ENCODE measurements at regions not wholly inside any gene's neighbourhood (a gene's known extent, or its start where the extent isn't known, plus 50 kb on each side); places are given as distances from the start of the nearest gene placed in this dataset.
A peak's percentile ranks its signal among the peaks of the same experiment; 100 is the strongest.
"Not testable (repeated sequence)": the region's sequence is repeated elsewhere in the genome, so short reads cannot be mapped to it uniquely, and the experiment has no call there.

- DNase-seq (ENCODE audit: low spot score) = no peak
- Histone ChIP-seq H3K4me3 (ENCODE audit: low read depth, low read length, poor library complexity, severe bottlenecking) (no peak overlapping the region), H3K27me3 (replicated peaks; ENCODE audit: insufficient read depth, low read depth, low read length, poor library complexity) (no peaks in the 10 kb centered on the region), H3K4me1 (ENCODE audit: insufficient read depth, low read length, poor library complexity, severe bottlenecking) (peaks cover 15% of the 10 kb centered on the region), H3K36me3 (ENCODE audit: insufficient read depth, low read length, poor library complexity, severe bottlenecking) (no peaks in the 10 kb centered on the region), H3K27ac (ENCODE audit: low read depth, low read length, poor library complexity, severe bottlenecking) (peak overlapping the region; percentile 61), H3K9me3 (ENCODE audit: low read depth, low read length, poor library complexity, severe bottlenecking) (no peaks in the 10 kb centered on the region)
- ChIA-PET CTCF (no interaction called here), POLR2A (ENCODE audit: low non-redundant PET) (no interaction called here)
- intact Hi-C loops (cut with micrococcal nuclease; ENCODE audit: unreplicated experiment) = no loop called here
- TF ChIP-seq EZH2 (IDR thresholded peaks at IDR 0.05; ENCODE audit: borderline replicate concordance, low read depth, low read length, poor library complexity, severe bottlenecking) = no peak
- TF ChIP-seq CTCF (conservative IDR thresholded peaks at IDR 0.05; ENCODE audit: low read depth, low read length) = no peak
- no TSS peak for BruUV-seq (replicated peaks)
Measured at GRCh38 chr21:16125274-16125673, 395.5 kb downstream of the USP25 start.

- H3K4me1 ChIP-seq (ENCODE audit: insufficient read depth, low read length, poor library complexity, severe bottlenecking); CTCF ChIA-PET; H3K9me3 ChIP-seq (ENCODE audit: low read depth, low read length, poor library complexity, severe bottlenecking); H3K27ac ChIP-seq (ENCODE audit: low read depth, low read length, poor library complexity, severe bottlenecking); H3K27me3 ChIP-seq (replicated peaks; ENCODE audit: insufficient read depth, low read depth, low read length, poor library complexity); H3K36me3 ChIP-seq (ENCODE audit: insufficient read depth, low read length, poor library complexity, severe bottlenecking); intact Hi-C loops (cut with micrococcal nuclease; ENCODE audit: unreplicated experiment); POLR2A ChIA-PET (ENCODE audit: low non-redundant PET); DNase-seq (ENCODE audit: low spot score); H3K4me3 ChIP-seq (ENCODE audit: low read depth, low read length, poor library complexity, severe bottlenecking); BruUV-seq (replicated peaks): not testable (repeated sequence)
Measured at GRCh38 chr21:16132453-16132852, 402.7 kb downstream of the USP25 start.

GRCh38 chr21:16133248-16133647 lies 403.5 kb downstream of the USP25 start:
- no TSS peak for BruUV-seq (replicated peaks)
- H3K4me1 ChIP-seq (ENCODE audit: insufficient read depth, low read length, poor library complexity, severe bottlenecking) = no peaks in the 10 kb centered on the region
- H3K27me3 ChIP-seq (replicated peaks; ENCODE audit: insufficient read depth, low read depth, low read length, poor library complexity) = no peaks in the 10 kb centered on the region
- TF ChIP-seq CTCF (conservative IDR thresholded peaks at IDR 0.05; ENCODE audit: low read depth, low read length) = no peak
- TF ChIP-seq EZH2 (IDR thresholded peaks at IDR 0.05; ENCODE audit: borderline replicate concordance, low read depth, low read length, poor library complexity, severe bottlenecking) = no peak
- POLR2A ChIA-PET (ENCODE audit: low non-redundant PET) = no interaction called here
- intact Hi-C loops (cut with micrococcal nuclease; ENCODE audit: unreplicated experiment) = no loop called here
- CTCF ChIA-PET = no interaction called here
- no peaks in the 10 kb centered on the region for H3K36me3 ChIP-seq (ENCODE audit: insufficient read depth, low read length, poor library complexity, severe bottlenecking)
- H3K4me3 ChIP-seq (ENCODE audit: low read depth, low read length, poor library complexity, severe bottlenecking) = no peak overlapping the region
- DNase-seq (ENCODE audit: low spot score) = no peak
- no peak overlapping the region for H3K27ac ChIP-seq (ENCODE audit: low read depth, low read length, poor library complexity, severe bottlenecking)
- H3K9me3 ChIP-seq (ENCODE audit: low read depth, low read length, poor library complexity, severe bottlenecking) = no peaks in the 10 kb centered on the region

- DNase-seq (ENCODE audit: low spot score) = no peak
Measured at GRCh38 chr21:16134134-16134533, 404.4 kb downstream of the USP25 start.

More at GRCh38 chr21:16134134-16134533, 404.4 kb downstream of the USP25 start:
- no peak for TF ChIP-seq EZH2 (IDR thresholded peaks at IDR 0.05; ENCODE audit: borderline replicate concordance, low read depth, low read length, poor library complexity, severe bottlenecking)
- no peak for TF ChIP-seq CTCF (conservative IDR thresholded peaks at IDR 0.05; ENCODE audit: low read depth, low read length)
- Histone ChIP-seq H3K27me3 (replicated peaks; ENCODE audit: insufficient read depth, low read depth, low read length, poor library complexity) (no peaks in the 10 kb centered on the region), H3K27ac (ENCODE audit: low read depth, low read length, poor library complexity, severe bottlenecking) (no peak overlapping the region), H3K4me3 (ENCODE audit: low read depth, low read length, poor library complexity, severe bottlenecking) (no peak overlapping the region), H3K9me3 (ENCODE audit: low read depth, low read length, poor library complexity, severe bottlenecking) (no peaks in the 10 kb centered on the region), H3K36me3 (ENCODE audit: insufficient read depth, low read length, poor library complexity, severe bottlenecking) (no peaks in the 10 kb centered on the region), H3K4me1 (ENCODE audit: insufficient read depth, low read length, poor library complexity, severe bottlenecking) (no peaks in the 10 kb centered on the region)
- CTCF ChIA-PET = no interaction called here
- POLR2A ChIA-PET (ENCODE audit: low non-redundant PET) = no interaction called here
- no TSS peak for BruUV-seq (replicated peaks)
- intact Hi-C loops (cut with micrococcal nuclease; ENCODE audit: unreplicated experiment) = no loop called here

Data from A673 (cell line).